Body of pancreas (tissue), 4 donors: ENCODE measurements at regions not wholly inside any gene's neighbourhood (a gene's known extent, or its start where the extent isn't known, plus 50 kb on each side); places are given as distances from the start of the nearest gene placed in this dataset.

ENCODE experiments used
- CTCF ChIP-seq, 7 experiments: fragments of 450-650 bp in 4 of 7; fragments of 200-600 bp in 3 of 7; sonication (generic) in 3 of 7; IDR thresholded peaks; one replicate each; pipeline ENCODE4 v1.5.1; 2016 to 2019; ENCODE audit warnings: antibody characterized with exemption in 7 of 7
- POLR2A ChIP-seq, 3 donors: fragments of 450-650 bp; IDR thresholded peaks; one replicate each; pipeline ENCODE4 v1.6.1; 2016; ENCODE audit warnings: antibody characterized with exemption in 3 of 3, mild to moderate bottlenecking in 2 of 3

GRCh38 chr13:90908792-90909191, 438.7 kb upstream of the MIR17HG start:
- TF ChIP-seq CTCF (IDR thresholded peaks at IDR 0.05), result no peak
- TF ChIP-seq POLR2A (IDR thresholded peaks at IDR 0.05), result no peak
